Stimulated activated CD8-positive, alpha-beta memory T cell treated with anti-CD3 and anti-CD28 coated beads, Interleukin-12 subunit alpha, Interleukin-12 subunit beta, amount 100 ng/mL, for 24 hours (primary cell): ENCODE measurements at regions not wholly inside any gene's neighbourhood (a gene's known extent, or its start where the extent isn't known, plus 50 kb on each side); places are given as distances from the start of the nearest gene placed in this dataset.

Experiments
- DNase-seq: peaks from one replicate; pipeline ENCODE4 v3.0.0-alpha.2; 2020; ENCODE audit errors: extremely low read depth

- DNase-seq, result no peak
Observed at GRCh38 chr1:56034847-56035481, 544.4 kb downstream of the PLPP3 start.

- DNase-seq, result no peak
Observed at GRCh38 chr1:56034222-56034621, 545.1 kb downstream of the PLPP3 start.

GRCh38 chr1:56033321-56034037 is 545.9 kb downstream of the PLPP3 start:
- DNase-seq, result no peak

- DNase-seq, result no peak
Observed at GRCh38 chr1:56032096-56032676, 547.2 kb downstream of the PLPP3 start.

- DNase-seq, result no peak
Observed at GRCh38 chr1:56031001-56031400, 548.4 kb downstream of the PLPP3 start.

- DNase-seq, result no peak
Observed at GRCh38 chr1:56029319-56030003, 549.9 kb downstream of the PLPP3 start.

- no peak for DNase-seq
Observed at GRCh38 chr1:56028911-56029310, 550.5 kb downstream of the PLPP3 start.

GRCh38 chr1:56028244-56028643 is 551.1 kb downstream of the PLPP3 start:
- DNase-seq, result no peak

- no peak for DNase-seq
Observed at GRCh38 chr1:56025942-56026341, 553.4 kb downstream of the PLPP3 start.

GRCh38 chr1:56024155-56024554 is 555.2 kb downstream of the PLPP3 start:
- no peak for DNase-seq

- no peak for DNase-seq
Observed at GRCh38 chr1:56019922-56020321, 559.4 kb downstream of the PLPP3 start.

- no peak for DNase-seq
Observed at GRCh38 chr1:56019472-56019871, 559.9 kb downstream of the PLPP3 start.

GRCh38 chr1:56017336-56017735 is 562.0 kb downstream of the PLPP3 start:
- no peak for DNase-seq

- DNase-seq, result no peak
Observed at GRCh38 chr1:56003846-56004245, 575.5 kb downstream of the PLPP3 start.

- DNase-seq, result no peak
Observed at GRCh38 chr1:56002231-56002630, 577.1 kb downstream of the PLPP3 start.

- no peak for DNase-seq
Observed at GRCh38 chr1:56000424-56000823, 578.9 kb downstream of the PLPP3 start.

GRCh38 chr1:55997536-55997935 is 581.8 kb downstream of the PLPP3 start:
- no peak for DNase-seq

- no peak for DNase-seq
Observed at GRCh38 chr1:55993646-55994318, 585.6 kb downstream of the PLPP3 start.

GRCh38 chr1:55990007-55990406 is 589.4 kb downstream of the PLPP3 start:
- DNase-seq, result no peak

GRCh38 chr1:55988963-55989452 is 590.4 kb downstream of the PLPP3 start:
- DNase-seq, result no peak

GRCh38 chr1:55987491-55988249 is 591.7 kb downstream of the PLPP3 start:
- no peak for DNase-seq
